ENCODE measurements at regions not wholly inside any gene's neighbourhood (a gene's known extent, or its start where the extent isn't known, plus 50 kb on each side); places are given as distances from the start of the nearest gene placed in this dataset.

DNA sequence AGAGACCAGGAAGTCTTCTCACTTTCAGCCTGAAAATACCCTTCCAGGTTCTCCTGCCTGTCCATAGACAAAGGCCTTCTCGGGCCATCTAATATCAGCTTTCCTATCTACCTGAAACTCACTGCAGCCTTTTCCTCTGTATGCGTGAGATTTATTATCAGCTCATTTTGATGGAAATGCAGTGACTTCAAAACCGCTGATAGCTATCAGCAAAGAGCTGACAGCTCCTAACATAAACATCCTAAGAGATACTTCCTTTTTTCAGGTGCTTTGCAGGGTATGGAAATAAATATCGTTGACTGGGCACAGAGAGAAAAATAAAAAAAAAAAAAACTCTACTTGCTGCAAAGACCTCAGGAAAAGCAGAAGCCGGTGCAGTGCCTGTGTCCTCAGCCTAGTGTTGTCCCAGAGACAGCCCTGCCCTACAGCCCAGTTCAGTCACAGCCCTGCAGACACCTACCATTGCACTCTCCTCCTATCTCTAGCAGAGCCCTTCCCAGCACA, 215.0 kb upstream of the EGLN3 start:
- H2AFZ ChIP-seq (ENCODE audit: control insufficient read depth, low read length) = no peak overlapping the region
- no peak overlapping the region for H3K4me3 ChIP-seq (ENCODE audit: control insufficient read depth in 2 of 3, extremely low read depth in 1 of 3, insufficient read depth in 2 of 3, low read depth in 1 of 3, low read length in 3 of 3)
- no peaks in the 10 kb centered on the region for H3K9me3 ChIP-seq (ENCODE audit: control insufficient read depth, low read depth, low read length)
- no peak overlapping the region for H3K9ac ChIP-seq (ENCODE audit: control insufficient read depth, extremely low read depth, insufficient read depth, low read length)
- no peaks in the 10 kb centered on the region for H3K9me1 ChIP-seq (ENCODE audit: control insufficient read depth, extremely low read depth, insufficient read depth, low read length)
- DNase-seq (ENCODE audit: low read depth, low spot score) (no peak), FAIRE-seq (no peak)
- no peaks in the 10 kb centered on the region for H3K36me3 ChIP-seq (ENCODE audit: control insufficient read depth in 2 of 2, extremely low read depth in 1 of 2, insufficient read depth in 2 of 2, low read length in 2 of 2)
- H3K4me1 ChIP-seq (ENCODE audit: control insufficient read depth, extremely low read depth, insufficient read depth, low read length) = peaks cover 18% of the 10 kb centered on the region
- H3K4me2 ChIP-seq (ENCODE audit: control insufficient read depth, extremely low read depth, insufficient read depth, low read depth, low read length) = no peak overlapping the region
- H3K79me2 ChIP-seq (ENCODE audit: control insufficient read depth, insufficient read depth, low read length) = no peaks in the 10 kb centered on the region
- no peak for TF ChIP-seq EZH2 (IDR thresholded peaks at IDR 0.05; ENCODE audit: low read length)
- TF ChIP-seq, protein P1, sequence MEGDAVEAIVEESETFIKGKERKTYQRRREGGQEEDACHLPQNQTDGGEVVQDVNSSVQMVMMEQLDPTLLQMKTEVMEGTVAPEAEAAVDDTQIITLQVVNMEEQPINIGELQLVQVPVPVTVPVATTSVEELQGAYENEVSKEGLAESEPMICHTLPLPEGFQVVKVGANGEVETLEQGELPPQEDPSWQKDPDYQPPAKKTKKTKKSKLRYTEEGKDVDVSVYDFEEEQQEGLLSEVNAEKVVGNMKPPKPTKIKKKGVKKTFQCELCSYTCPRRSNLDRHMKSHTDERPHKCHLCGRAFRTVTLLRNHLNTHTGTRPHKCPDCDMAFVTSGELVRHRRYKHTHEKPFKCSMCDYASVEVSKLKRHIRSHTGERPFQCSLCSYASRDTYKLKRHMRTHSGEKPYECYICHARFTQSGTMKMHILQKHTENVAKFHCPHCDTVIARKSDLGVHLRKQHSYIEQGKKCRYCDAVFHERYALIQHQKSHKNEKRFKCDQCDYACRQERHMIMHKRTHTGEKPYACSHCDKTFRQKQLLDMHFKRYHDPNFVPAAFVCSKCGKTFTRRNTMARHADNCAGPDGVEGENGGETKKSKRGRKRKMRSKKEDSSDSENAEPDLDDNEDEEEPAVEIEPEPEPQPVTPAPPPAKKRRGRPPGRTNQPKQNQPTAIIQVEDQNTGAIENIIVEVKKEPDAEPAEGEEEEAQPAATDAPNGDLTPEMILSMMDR (optimal IDR thresholded peaks at IDR 0.05 in 1 of 3, IDR thresholded peaks at IDR 0.05 in 1 of 3, conservative IDR thresholded peaks at IDR 0.05 in 1 of 3; ENCODE audit: extremely low read depth in 1 of 3, insufficient read depth in 2 of 3, low read length in 3 of 3) = no peak
- H4K20me1 ChIP-seq (ENCODE audit: control insufficient read depth, extremely low read depth, insufficient read depth, low read length) = no peaks in the 10 kb centered on the region
- dilution Hi-C loops (cut with MboI; ENCODE audit: extremely low pct_ligation_motif_present, low sequenced_read_pairs) = no loop called here
- H3K27ac ChIP-seq (ENCODE audit: control insufficient read depth, insufficient read depth, low read length) = no peak overlapping the region
- H3K27me3 ChIP-seq (ENCODE audit: control insufficient read depth, extremely low read depth, insufficient read depth, low read length) = no peaks in the 10 kb centered on the region

DNA sequence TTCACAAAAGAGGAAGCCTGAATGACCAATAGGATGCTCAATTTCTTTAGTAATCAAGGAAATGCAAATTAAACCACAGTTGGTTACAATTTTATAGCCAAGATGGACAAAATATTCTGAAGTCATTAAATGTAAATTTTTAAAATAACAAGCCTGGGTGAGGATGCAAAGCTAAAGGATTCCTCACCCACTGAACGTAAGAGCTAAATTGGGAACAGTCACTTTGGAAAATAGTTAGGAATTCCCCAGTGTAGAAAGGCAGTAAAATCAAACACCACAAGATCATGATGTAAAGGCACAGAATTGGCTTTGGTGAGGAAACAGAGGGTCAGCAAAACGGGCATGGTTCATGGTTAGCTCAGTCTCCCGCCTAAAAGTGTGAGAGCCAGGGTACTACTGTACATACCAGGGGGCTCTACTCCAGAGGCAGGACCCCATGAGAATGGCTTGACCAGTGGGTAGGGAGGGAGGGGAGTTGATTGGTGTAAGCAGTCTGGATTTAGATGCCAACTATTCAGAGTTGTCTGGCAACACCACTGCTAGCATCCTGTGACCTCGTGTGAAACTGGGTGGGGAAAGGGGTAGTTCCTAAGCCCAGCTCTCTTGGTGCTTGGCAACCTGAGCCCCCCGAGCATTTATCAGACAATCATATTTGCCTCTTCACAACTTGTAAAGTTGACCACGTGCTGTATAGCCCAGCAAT, 213.4 kb upstream of the EGLN3 start:
- no peak overlapping the region for H3K9ac ChIP-seq (ENCODE audit: control insufficient read depth, extremely low read depth, insufficient read depth, low read length)
- H3K27me3 ChIP-seq (ENCODE audit: control insufficient read depth, extremely low read depth, insufficient read depth, low read length) = no peaks in the 10 kb centered on the region
- no peaks in the 10 kb centered on the region for H3K36me3 ChIP-seq (ENCODE audit: control insufficient read depth in 2 of 2, extremely low read depth in 1 of 2, insufficient read depth in 2 of 2, low read length in 2 of 2)
- dilution Hi-C loops (cut with MboI; ENCODE audit: extremely low pct_ligation_motif_present, low sequenced_read_pairs) = no loop called here
- H3K79me2 ChIP-seq (ENCODE audit: control insufficient read depth, insufficient read depth, low read length) = no peaks in the 10 kb centered on the region
- FAIRE-seq (no peak), DNase-seq (ENCODE audit: low read depth, low spot score) (no peak)
- H3K27ac ChIP-seq (ENCODE audit: control insufficient read depth, insufficient read depth, low read length) = no peak overlapping the region
- no peak overlapping the region for H3K4me3 ChIP-seq (ENCODE audit: control insufficient read depth in 2 of 3, extremely low read depth in 1 of 3, insufficient read depth in 2 of 3, low read depth in 1 of 3, low read length in 3 of 3)
- no peaks in the 10 kb centered on the region for H3K9me3 ChIP-seq (ENCODE audit: control insufficient read depth, low read depth, low read length)
- H3K9me1 ChIP-seq (ENCODE audit: control insufficient read depth, extremely low read depth, insufficient read depth, low read length) = no peaks in the 10 kb centered on the region
- no peak overlapping the region for H3K4me2 ChIP-seq (ENCODE audit: control insufficient read depth, extremely low read depth, insufficient read depth, low read depth, low read length)
- peaks cover 19% of the 10 kb centered on the region for H3K4me1 ChIP-seq (ENCODE audit: control insufficient read depth, extremely low read depth, insufficient read depth, low read length)
- no peak overlapping the region for H2AFZ ChIP-seq (ENCODE audit: control insufficient read depth, low read length)
- no peaks in the 10 kb centered on the region for H4K20me1 ChIP-seq (ENCODE audit: control insufficient read depth, extremely low read depth, insufficient read depth, low read length)
- TF ChIP-seq EZH2 (IDR thresholded peaks at IDR 0.05; ENCODE audit: low read length) = no peak
- TF ChIP-seq, protein P1 (optimal IDR thresholded peaks at IDR 0.05 in 1 of 3, IDR thresholded peaks at IDR 0.05 in 1 of 3, conservative IDR thresholded peaks at IDR 0.05 in 1 of 3; ENCODE audit: extremely low read depth in 1 of 3, insufficient read depth in 2 of 3, low read length in 3 of 3) = no peak

Measured in keratinocyte (primary cell).